ENCODE measurements at regions not wholly inside any gene's neighbourhood (a gene's known extent, or its start where the extent isn't known, plus 50 kb on each side); places are given as distances from the start of the nearest gene placed in this dataset.
"Not testable (repeated sequence)": the region's sequence is repeated elsewhere in the genome, so short reads cannot be mapped to it uniquely, and the experiment has no call there.

GRCh38 chr7:119879835-119880234 is 393.1 kb upstream of the KCND2 start:
- DNase-seq (ENCODE audit: low spot score): no peak

GRCh38 chr7:119886007-119886406 is 387.0 kb upstream of the KCND2 start:
- DNase-seq (ENCODE audit: low spot score): no peak

- not testable (repeated sequence) for DNase-seq (ENCODE audit: low spot score)
Measured at GRCh38 chr7:119886525-119886924, 386.4 kb upstream of the KCND2 start.

- DNase-seq (ENCODE audit: low spot score): no peak
Measured at GRCh38 chr7:119888251-119888650, 384.7 kb upstream of the KCND2 start.

GRCh38 chr7:119890631-119891030 is 382.3 kb upstream of the KCND2 start:
- DNase-seq (ENCODE audit: low spot score): no peak

GRCh38 chr7:119895320-119895719 is 377.7 kb upstream of the KCND2 start:
- no peak for DNase-seq (ENCODE audit: low spot score)

GRCh38 chr7:119896386-119896785 is 376.6 kb upstream of the KCND2 start:
- no peak for DNase-seq (ENCODE audit: low spot score)

GRCh38 chr7:119900996-119901672 is 371.8 kb upstream of the KCND2 start:
- no peak for DNase-seq (ENCODE audit: low spot score)

GRCh38 chr7:119903085-119903484 is 369.9 kb upstream of the KCND2 start:
- DNase-seq (ENCODE audit: low spot score): no peak

- DNase-seq (ENCODE audit: low spot score): no peak
Measured at GRCh38 chr7:119905495-119905894, 367.5 kb upstream of the KCND2 start.

GRCh38 chr7:119908948-119909347 is 364.0 kb upstream of the KCND2 start:
- no peak for DNase-seq (ENCODE audit: low spot score)

GRCh38 chr7:119914119-119914518 is 358.9 kb upstream of the KCND2 start:
- DNase-seq (ENCODE audit: low spot score): not testable (repeated sequence)

GRCh38 chr7:119916501-119916900 is 356.5 kb upstream of the KCND2 start:
- no peak for DNase-seq (ENCODE audit: low spot score)

GRCh38 chr7:119918185-119918584 is 354.8 kb upstream of the KCND2 start:
- no peak for DNase-seq (ENCODE audit: low spot score)

- DNase-seq (ENCODE audit: low spot score): no peak
Measured at GRCh38 chr7:119919986-119920385, 353.0 kb upstream of the KCND2 start.

- DNase-seq (ENCODE audit: low spot score): no peak
Measured at GRCh38 chr7:119925581-119926289, 347.2 kb upstream of the KCND2 start.

- DNase-seq (ENCODE audit: low spot score): no peak
Measured at GRCh38 chr7:119929891-119930290, 343.1 kb upstream of the KCND2 start.

- DNase-seq (ENCODE audit: low spot score): no peak
Measured at GRCh38 chr7:119931230-119931824, 341.6 kb upstream of the KCND2 start.

- DNase-seq (ENCODE audit: low spot score): peak; percentile 41
Measured at GRCh38 chr7:119935418-119936025, 337.5 kb upstream of the KCND2 start.

GRCh38 chr7:119936836-119937235 is 336.1 kb upstream of the KCND2 start:
- DNase-seq (ENCODE audit: low spot score): no peak

GRCh38 chr7:119937745-119938144 is 335.2 kb upstream of the KCND2 start:
- DNase-seq (ENCODE audit: low spot score): no peak

GRCh38 chr7:119943942-119944600 is 328.9 kb upstream of the KCND2 start:
- DNase-seq (ENCODE audit: low spot score): no peak

Data from SW480 (cell line).